ENCODE measurements at regions not wholly inside any gene's neighbourhood (a gene's known extent, or its start where the extent isn't known, plus 50 kb on each side); places are given as distances from the start of the nearest gene placed in this dataset.
"Not testable (repeated sequence)": the region's sequence is repeated elsewhere in the genome, so short reads cannot be mapped to it uniquely, and the experiment has no call there.

GRCh38 chr22:22701557-22701956, 57.1 kb downstream of the GGTLC2 start:
- not testable (repeated sequence) for TF ChIP-seq POLR2A (IDR thresholded peaks at IDR 0.05; ENCODE audit: extremely low read depth, insufficient read length); CTCF (IDR thresholded peaks at IDR 0.05; ENCODE audit: low read depth, low read length); MAX (IDR thresholded peaks at IDR 0.05; ENCODE audit: low read depth, low read length)
